Lung (tissue), 11 donors: ENCODE measurements at regions not wholly inside any gene's neighbourhood (a gene's known extent, or its start where the extent isn't known, plus 50 kb on each side); places are given as distances from the start of the nearest gene placed in this dataset.
"Not testable (repeated sequence)": the region's sequence is repeated elsewhere in the genome, so short reads cannot be mapped to it uniquely, and the experiment has no call there.

Source experiments
- ATAC-seq: fragments of 200-7000 bp; cut with Tn5 transposase; one replicate; pipeline ENCODE4 v1.9.1; 2020; ENCODE audit warnings: moderate number of reproducible peaks; ENCODE audit not compliant: insufficient read depth, low FRiP score
- DNase-seq, 3 donors: peaks; one replicate each; pipeline ENCODE4 v3.0.0-alpha.2; 2013 to 2017
- H3K27ac ChIP-seq, 2 donors: one replicate each; pipeline ENCODE4 v1.5.1; 2013; ENCODE audit warnings: mild to moderate bottlenecking in 2 of 2, moderate library complexity in 2 of 2, control low read depth in 1 of 2, inconsistent platforms in 1 of 2, low read depth in 1 of 2, low read length in 1 of 2
- H3K27me3 ChIP-seq, 3 donors: one replicate each; pipeline ENCODE4 v1.5.1; 2013; ENCODE audit warnings: low read length in 2 of 3; ENCODE audit not compliant: control insufficient read depth in 3 of 3, insufficient read depth in 3 of 3
- H3K36me3 ChIP-seq, 4 donors: one replicate each; pipeline ENCODE4 v1.5.1; 2013; ENCODE audit warnings: low read length in 4 of 4, mild to moderate bottlenecking in 1 of 4, moderate library complexity in 1 of 4; ENCODE audit not compliant: control insufficient read depth in 4 of 4, insufficient read depth in 4 of 4
- H3K4me1 ChIP-seq, 5 donors: one replicate each; pipeline ENCODE4 v1.5.1; 2013; ENCODE audit warnings: low read length in 5 of 5, mild to moderate bottlenecking in 2 of 5, moderate library complexity in 1 of 5; ENCODE audit not compliant: control insufficient read depth in 5 of 5, insufficient read depth in 5 of 5
- H3K4me3 ChIP-seq: one replicate; pipeline ENCODE4 v1.5.1; 2013; ENCODE audit warnings: mild to moderate bottlenecking, control low read depth, moderate library complexity
- H3K9ac ChIP-seq, 2 donors: one replicate each; pipeline ENCODE4 v1.5.1; 2013; ENCODE audit warnings: low read length in 2 of 2, control low read depth in 1 of 2; ENCODE audit not compliant: insufficient read depth in 1 of 2
- H3K9me3 ChIP-seq, 4 donors: one replicate each; pipeline ENCODE4 v1.5.1; 2013; ENCODE audit warnings: low read length in 3 of 4, mild to moderate bottlenecking in 1 of 4, moderate library complexity in 1 of 4; ENCODE audit not compliant: control insufficient read depth in 4 of 4, insufficient read depth in 3 of 4
- CTCF ChIP-seq: IDR thresholded peaks from 2 replicates; pipeline ENCODE4 v1.5.1; 2012; ENCODE audit warnings: mild to moderate bottlenecking; ENCODE audit errors: control extremely low read depth, extremely low read depth
- WGBS, 2 donors: extraction: QIAGEN DNeasy Blood & Tissue Kit; methylation state at CpG; one replicate each; pipeline ENCODE4 v1.1.7; 2013; 5-methylcytosine and 5-hydroxymethylcytosine counted together
- donor health status: control.
- donor health status: control.
- donor health status: Bipolar disorder and iron deficiency.
- donor health status: healthy.
- donor health status: DM: yes; HTN: yes; CAD: no.

- no peak for ATAC-seq
- peaks cover 0 to 20% (median 4%) of the 10 kb centered on the region in 4 donors for H3K9me3 ChIP-seq
These were observed 80.2 kb upstream of the ZNF91 start for GRCh38 chr19:23475477-23475876.

GRCh38 chr19:23474761-23475160, 79.5 kb upstream of the ZNF91 start:
- Histone ChIP-seq H3K4me3 (no peak overlapping the region), H3K4me1 (no peaks in the 10 kb centered on the region), H3K9ac (no peak overlapping the region), H3K36me3 (no peaks in the 10 kb centered on the region), H3K27me3 (no peaks in the 10 kb centered on the region), H3K27ac (no peak overlapping the region), H3K9me3 (peaks cover 0 to 25% (median 5%) of the 10 kb centered on the region in 4 donors)
- TF ChIP-seq CTCF: no peak
- no peak for ATAC-seq
- no peak for DNase-seq

More at GRCh38 chr19:23475477-23475876, 80.2 kb upstream of the ZNF91 start:
- TF ChIP-seq CTCF: no peak
- Histone ChIP-seq H3K4me3 (no peak overlapping the region), H3K36me3 (no peaks in the 10 kb centered on the region), H3K4me1 (no peaks in the 10 kb centered on the region), H3K27me3 (no peaks in the 10 kb centered on the region), H3K27ac (no peak overlapping the region), H3K9ac (no peak overlapping the region)
- WGBS, 2 donors: 43 to 65% methylated on average over 2 of the region's 2 CpGs
- no peak for DNase-seq

GRCh38 chr19:23474172-23474571, 78.9 kb upstream of the ZNF91 start:
- H3K27ac ChIP-seq: no peak overlapping the region
- no peaks in the 10 kb centered on the region for H3K27me3 ChIP-seq
- TF ChIP-seq CTCF: no peak
- no peak overlapping the region for H3K4me3 ChIP-seq
- DNase-seq (no peak), ATAC-seq (no peak)
- peaks cover 0 to 25% (median 8%) of the 10 kb centered on the region in 4 donors for H3K9me3 ChIP-seq
- H3K4me1 ChIP-seq: no peaks in the 10 kb centered on the region
- H3K9ac ChIP-seq: no peak overlapping the region
- H3K36me3 ChIP-seq: no peaks in the 10 kb centered on the region

GRCh38 chr19:23470873-23471545, 75.7 kb upstream of the ZNF91 start:
- Histone ChIP-seq H3K4me3 (no peak overlapping the region), H3K27ac (no peak overlapping the region), H3K9ac (no peak overlapping the region), H3K9me3 (peaks cover 0 to 24% (median 13%) of the 10 kb centered on the region in 4 donors), H3K36me3 (no peaks in the 10 kb centered on the region), H3K4me1 (no peaks in the 10 kb centered on the region), H3K27me3 (no peaks in the 10 kb centered on the region)
- no peak for TF ChIP-seq CTCF
- DNase-seq (peak; percentile 1 to 14 (median 4)), ATAC-seq (no peak)
- WGBS, 2 donors: 9 to 11% methylated on average over 48 of the region's 48 CpGs

GRCh38 chr19:23464349-23464748, 69.1 kb upstream of the ZNF91 start:
- H3K4me1 ChIP-seq, DNase-seq, H3K36me3 ChIP-seq, ATAC-seq, H3K4me3 ChIP-seq, H3K27ac ChIP-seq, H3K9ac ChIP-seq, H3K27me3 ChIP-seq: not testable (repeated sequence)
- peaks cover 0 to 21% (median 7%) of the 10 kb centered on the region in 4 donors for H3K9me3 ChIP-seq
- WGBS, 2 donors: 81 to 91% methylated on average over 2 of the region's 2 CpGs
